ENCODE measurements at regions not wholly inside any gene's neighbourhood (a gene's known extent, or its start where the extent isn't known, plus 50 kb on each side); places are given as distances from the start of the nearest gene placed in this dataset.
"Not testable (repeated sequence)": the region's sequence is repeated elsewhere in the genome, so short reads cannot be mapped to it uniquely, and the experiment has no call there.

GRCh38 chr9:74100042-74100441 lies 397.1 kb upstream of the RORB start:
- Histone ChIP-seq H3K27me3 (replicated peaks; ENCODE audit: control insufficient read depth, insufficient read depth, low read length) (no peaks in the 10 kb centered on the region), H3K9me3 (no peaks in the 10 kb centered on the region), H3K4me3 (ENCODE audit: low read depth, low read length) (no peak overlapping the region), H3K36me3 (ENCODE audit: control insufficient read depth, insufficient read depth, low read length) (no peaks in the 10 kb centered on the region), H3K4me1 (no peaks in the 10 kb centered on the region)
- DNase-seq, result no peak
- Mint-ChIP-seq H3K9me3 (ENCODE audit: unreplicated experiment) (no peaks in the 10 kb centered on the region), H3K4me3 (ENCODE audit: unreplicated experiment) (no peak overlapping the region), H3K27ac (ENCODE audit: unreplicated experiment) (no peak overlapping the region), H3K4me1 (ENCODE audit: low read depth, unreplicated experiment) (no peaks in the 10 kb centered on the region), H3K27me3 (ENCODE audit: insufficient read depth, unreplicated experiment) (no peaks in the 10 kb centered on the region), H3K36me3 (ENCODE audit: insufficient read depth, unreplicated experiment) (no peaks in the 10 kb centered on the region)
- intact Hi-C loops (cut with micrococcal nuclease; ENCODE audit: unreplicated experiment), result no loop called here
- TF ChIP-seq CTCF (IDR thresholded peaks at IDR 0.05; ENCODE audit: insufficient read depth in 1 of 2, low read depth in 1 of 2, low read length in 1 of 2, severe bottlenecking in 1 of 2, unreplicated experiment in 1 of 2), result no peak
- ChIA-PET CTCF (no interaction called here), POLR2A (no interaction called here)
- BruUV-seq (replicated peaks), result no TSS peak

GRCh38 chr9:74102148-74102547 lies 395.0 kb upstream of the RORB start:
- H3K9me3 ChIP-seq; intact Hi-C loops (cut with micrococcal nuclease; ENCODE audit: unreplicated experiment); H3K4me3 Mint-ChIP-seq (ENCODE audit: unreplicated experiment); H3K9me3 Mint-ChIP-seq (ENCODE audit: unreplicated experiment); BruUV-seq (replicated peaks); DNase-seq; H3K4me3 ChIP-seq (ENCODE audit: low read depth, low read length); H3K4me1 Mint-ChIP-seq (ENCODE audit: low read depth, unreplicated experiment); H3K27me3 Mint-ChIP-seq (ENCODE audit: insufficient read depth, unreplicated experiment); H3K36me3 ChIP-seq (ENCODE audit: control insufficient read depth, insufficient read depth, low read length); POLR2A ChIA-PET; H3K27ac Mint-ChIP-seq (ENCODE audit: unreplicated experiment); CTCF ChIA-PET; H3K27me3 ChIP-seq (replicated peaks; ENCODE audit: control insufficient read depth, insufficient read depth, low read length); H3K4me1 ChIP-seq; H3K36me3 Mint-ChIP-seq (ENCODE audit: insufficient read depth, unreplicated experiment): not testable (repeated sequence)

- Mint-ChIP-seq H3K4me1 (ENCODE audit: low read depth, unreplicated experiment) (no peaks in the 10 kb centered on the region), H3K27me3 (ENCODE audit: insufficient read depth, unreplicated experiment) (no peaks in the 10 kb centered on the region), H3K36me3 (ENCODE audit: insufficient read depth, unreplicated experiment) (no peaks in the 10 kb centered on the region), H3K9me3 (ENCODE audit: unreplicated experiment) (no peaks in the 10 kb centered on the region), H3K27ac (ENCODE audit: unreplicated experiment) (no peak overlapping the region), H3K4me3 (ENCODE audit: unreplicated experiment) (no peak overlapping the region)
- DNase-seq, result no peak
- Histone ChIP-seq H3K36me3 (ENCODE audit: control insufficient read depth, insufficient read depth, low read length) (no peaks in the 10 kb centered on the region), H3K27me3 (replicated peaks; ENCODE audit: control insufficient read depth, insufficient read depth, low read length) (no peaks in the 10 kb centered on the region), H3K9me3 (no peaks in the 10 kb centered on the region), H3K4me1 (no peaks in the 10 kb centered on the region), H3K4me3 (ENCODE audit: low read depth, low read length) (no peak overlapping the region)
- no TSS peak for BruUV-seq (replicated peaks)
- TF ChIP-seq CTCF (IDR thresholded peaks at IDR 0.05; ENCODE audit: insufficient read depth in 1 of 2, low read depth in 1 of 2, low read length in 1 of 2, severe bottlenecking in 1 of 2, unreplicated experiment in 1 of 2), result no peak
- ChIA-PET CTCF (no interaction called here), POLR2A (no interaction called here)
- intact Hi-C loops (cut with micrococcal nuclease; ENCODE audit: unreplicated experiment), result no loop called here
Observed at GRCh38 chr9:74102702-74103101, 394.4 kb upstream of the RORB start.

GRCh38 chr9:74107692-74108091 lies 389.4 kb upstream of the RORB start:
- DNase-seq, result no peak
- Histone ChIP-seq H3K9me3 (no peaks in the 10 kb centered on the region), H3K27me3 (replicated peaks; ENCODE audit: control insufficient read depth, insufficient read depth, low read length) (no peaks in the 10 kb centered on the region), H3K36me3 (ENCODE audit: control insufficient read depth, insufficient read depth, low read length) (no peaks in the 10 kb centered on the region), H3K4me1 (no peaks in the 10 kb centered on the region), H3K4me3 (ENCODE audit: low read depth, low read length) (no peak overlapping the region)
- no peaks in the 10 kb centered on the region for H3K36me3 Mint-ChIP-seq (ENCODE audit: insufficient read depth, unreplicated experiment)
- POLR2A ChIA-PET, result no interaction called here
- no TSS peak for BruUV-seq (replicated peaks)
- H3K27ac Mint-ChIP-seq (ENCODE audit: unreplicated experiment), result no peak overlapping the region
- H3K27me3 Mint-ChIP-seq (ENCODE audit: insufficient read depth, unreplicated experiment), result no peaks in the 10 kb centered on the region
- CTCF ChIA-PET, result no interaction called here
- H3K9me3 Mint-ChIP-seq (ENCODE audit: unreplicated experiment), result no peaks in the 10 kb centered on the region
- H3K4me1 Mint-ChIP-seq (ENCODE audit: low read depth, unreplicated experiment), result no peaks in the 10 kb centered on the region
- intact Hi-C loops (cut with micrococcal nuclease; ENCODE audit: unreplicated experiment), result no loop called here
- no peak for TF ChIP-seq CTCF (IDR thresholded peaks at IDR 0.05; ENCODE audit: insufficient read depth in 1 of 2, low read depth in 1 of 2, low read length in 1 of 2, severe bottlenecking in 1 of 2, unreplicated experiment in 1 of 2)
- H3K4me3 Mint-ChIP-seq (ENCODE audit: unreplicated experiment), result no peak overlapping the region

All from Caco-2 (cell line).